ENCODE measurements at regions not wholly inside any gene's neighbourhood (a gene's known extent, or its start where the extent isn't known, plus 50 kb on each side); places are given as distances from the start of the nearest gene placed in this dataset.

DNA sequence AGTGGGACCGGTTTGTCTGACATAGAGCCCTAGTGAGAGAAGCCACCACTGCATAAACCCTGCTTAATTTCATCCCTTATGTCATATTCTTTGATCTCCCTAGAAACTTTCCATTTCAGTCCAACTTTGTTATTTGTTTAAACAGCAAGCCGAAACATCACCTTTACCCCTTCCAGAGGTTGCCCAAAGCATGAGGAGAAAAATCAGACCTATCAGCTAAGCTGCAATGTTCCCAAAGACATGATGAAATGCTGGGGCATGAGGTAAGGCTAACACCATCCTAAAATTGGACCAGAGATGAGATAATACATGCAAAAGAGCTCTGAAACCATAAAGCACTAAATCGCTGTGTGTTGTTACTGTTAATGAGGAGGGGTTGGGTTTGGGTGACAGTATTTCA lies 447.9 kb upstream of the ACVR2A start:
- ChIA-PET CTCF (no interaction called here), POLR2A (ENCODE audit: low non-redundant PET) (no interaction called here)
- BruUV-seq (replicated peaks), result no TSS peak
- H3K4me3 ChIP-seq (ENCODE audit: low read depth, low read length, poor library complexity, severe bottlenecking), result no peak overlapping the region
- no peak overlapping the region for H3K27ac ChIP-seq (ENCODE audit: low read depth, low read length, poor library complexity, severe bottlenecking)
- intact Hi-C loops (cut with micrococcal nuclease; ENCODE audit: unreplicated experiment), result no loop called here
- no peak for TF ChIP-seq EZH2 (IDR thresholded peaks at IDR 0.05; ENCODE audit: borderline replicate concordance, low read depth, low read length, poor library complexity, severe bottlenecking)
- TF ChIP-seq, protein P1, sequence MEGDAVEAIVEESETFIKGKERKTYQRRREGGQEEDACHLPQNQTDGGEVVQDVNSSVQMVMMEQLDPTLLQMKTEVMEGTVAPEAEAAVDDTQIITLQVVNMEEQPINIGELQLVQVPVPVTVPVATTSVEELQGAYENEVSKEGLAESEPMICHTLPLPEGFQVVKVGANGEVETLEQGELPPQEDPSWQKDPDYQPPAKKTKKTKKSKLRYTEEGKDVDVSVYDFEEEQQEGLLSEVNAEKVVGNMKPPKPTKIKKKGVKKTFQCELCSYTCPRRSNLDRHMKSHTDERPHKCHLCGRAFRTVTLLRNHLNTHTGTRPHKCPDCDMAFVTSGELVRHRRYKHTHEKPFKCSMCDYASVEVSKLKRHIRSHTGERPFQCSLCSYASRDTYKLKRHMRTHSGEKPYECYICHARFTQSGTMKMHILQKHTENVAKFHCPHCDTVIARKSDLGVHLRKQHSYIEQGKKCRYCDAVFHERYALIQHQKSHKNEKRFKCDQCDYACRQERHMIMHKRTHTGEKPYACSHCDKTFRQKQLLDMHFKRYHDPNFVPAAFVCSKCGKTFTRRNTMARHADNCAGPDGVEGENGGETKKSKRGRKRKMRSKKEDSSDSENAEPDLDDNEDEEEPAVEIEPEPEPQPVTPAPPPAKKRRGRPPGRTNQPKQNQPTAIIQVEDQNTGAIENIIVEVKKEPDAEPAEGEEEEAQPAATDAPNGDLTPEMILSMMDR (conservative IDR thresholded peaks at IDR 0.05; ENCODE audit: low read depth, low read length), result no peak
- no peaks in the 10 kb centered on the region for H3K36me3 ChIP-seq (ENCODE audit: insufficient read depth, low read length, poor library complexity, severe bottlenecking)
- no peaks in the 10 kb centered on the region for H3K27me3 ChIP-seq (replicated peaks; ENCODE audit: insufficient read depth, low read depth, low read length, poor library complexity)
- no peaks in the 10 kb centered on the region for H3K4me1 ChIP-seq (ENCODE audit: insufficient read depth, low read length, poor library complexity, severe bottlenecking)
- no peak for DNase-seq (ENCODE audit: low spot score)
- no peaks in the 10 kb centered on the region for H3K9me3 ChIP-seq (ENCODE audit: low read depth, low read length, poor library complexity, severe bottlenecking)

DNA sequence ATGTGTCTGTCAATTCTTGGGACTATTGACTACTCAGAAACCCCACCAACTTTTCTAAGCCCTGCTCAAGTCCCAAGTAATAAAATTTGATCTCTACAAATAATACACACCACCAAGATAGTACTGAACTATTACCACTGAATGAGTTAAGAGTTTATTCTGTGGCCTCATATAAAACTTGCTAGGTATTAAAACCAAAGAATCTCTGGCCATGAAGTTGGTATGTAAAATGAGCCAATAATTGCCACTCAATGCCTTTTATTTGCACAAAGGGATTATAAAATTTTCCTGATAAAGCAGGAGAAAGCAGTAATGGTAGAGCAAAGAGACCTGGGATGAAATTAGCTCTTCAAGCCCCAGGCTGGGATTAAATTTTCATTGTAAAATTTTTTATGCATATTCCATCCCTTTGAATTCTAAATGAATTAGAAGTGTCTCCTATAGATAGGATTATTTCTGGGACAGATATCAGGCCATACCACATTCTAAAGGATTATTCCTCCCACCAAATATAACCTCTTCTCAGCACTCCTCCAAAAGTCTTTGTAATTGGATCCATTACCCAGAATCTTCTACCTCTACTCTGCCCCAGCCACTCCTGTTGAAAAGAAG lies 450.5 kb upstream of the ACVR2A start:
- no peak for DNase-seq (ENCODE audit: low spot score)
- Histone ChIP-seq H3K27me3 (replicated peaks; ENCODE audit: insufficient read depth, low read depth, low read length, poor library complexity) (no peaks in the 10 kb centered on the region), H3K9me3 (ENCODE audit: low read depth, low read length, poor library complexity, severe bottlenecking) (no peaks in the 10 kb centered on the region), H3K36me3 (ENCODE audit: insufficient read depth, low read length, poor library complexity, severe bottlenecking) (no peaks in the 10 kb centered on the region), H3K4me1 (ENCODE audit: insufficient read depth, low read length, poor library complexity, severe bottlenecking) (no peaks in the 10 kb centered on the region), H3K4me3 (ENCODE audit: low read depth, low read length, poor library complexity, severe bottlenecking) (no peak overlapping the region), H3K27ac (ENCODE audit: low read depth, low read length, poor library complexity, severe bottlenecking) (no peak overlapping the region)
- intact Hi-C loops (cut with micrococcal nuclease; ENCODE audit: unreplicated experiment), result no loop called here
- POLR2A ChIA-PET (ENCODE audit: low non-redundant PET), result no interaction called here
- TF ChIP-seq, protein P1 (conservative IDR thresholded peaks at IDR 0.05; ENCODE audit: low read depth, low read length), result no peak
- TF ChIP-seq EZH2 (IDR thresholded peaks at IDR 0.05; ENCODE audit: borderline replicate concordance, low read depth, low read length, poor library complexity, severe bottlenecking), result no peak
- no TSS peak for BruUV-seq (replicated peaks)
- CTCF ChIA-PET, result no interaction called here

DNA sequence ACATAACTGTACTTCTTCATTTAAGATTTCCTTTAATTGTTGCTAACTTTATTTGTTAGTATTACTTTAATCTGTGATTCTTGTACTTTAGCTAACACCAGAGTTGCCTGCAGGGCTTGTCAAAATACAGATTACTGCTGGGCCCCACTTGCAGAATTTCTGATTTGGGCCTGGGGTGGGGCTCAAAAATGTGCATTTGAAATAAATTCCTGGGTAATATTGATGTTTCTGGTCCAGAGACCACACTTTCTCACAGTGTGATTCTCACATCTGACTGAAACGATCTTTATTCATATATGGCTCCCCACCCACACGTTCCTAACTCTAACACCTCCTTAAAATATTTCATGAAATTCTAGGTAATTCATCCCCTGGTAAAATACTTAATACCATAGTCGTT lies 452.6 kb upstream of the ACVR2A start:
- ChIA-PET CTCF (no interaction called here), POLR2A (ENCODE audit: low non-redundant PET) (no interaction called here)
- no peak overlapping the region for H3K4me3 ChIP-seq (ENCODE audit: low read depth, low read length, poor library complexity, severe bottlenecking)
- no peak for DNase-seq (ENCODE audit: low spot score)
- no peak overlapping the region for H3K27ac ChIP-seq (ENCODE audit: low read depth, low read length, poor library complexity, severe bottlenecking)
- TF ChIP-seq, protein P1 (conservative IDR thresholded peaks at IDR 0.05; ENCODE audit: low read depth, low read length), result no peak
- no peak for TF ChIP-seq EZH2 (IDR thresholded peaks at IDR 0.05; ENCODE audit: borderline replicate concordance, low read depth, low read length, poor library complexity, severe bottlenecking)
- no TSS peak for BruUV-seq (replicated peaks)
- no peaks in the 10 kb centered on the region for H3K9me3 ChIP-seq (ENCODE audit: low read depth, low read length, poor library complexity, severe bottlenecking)
- intact Hi-C loops (cut with micrococcal nuclease; ENCODE audit: unreplicated experiment), result no loop called here
- H3K27me3 ChIP-seq (replicated peaks; ENCODE audit: insufficient read depth, low read depth, low read length, poor library complexity), result no peaks in the 10 kb centered on the region
- H3K4me1 ChIP-seq (ENCODE audit: insufficient read depth, low read length, poor library complexity, severe bottlenecking), result no peaks in the 10 kb centered on the region
- H3K36me3 ChIP-seq (ENCODE audit: insufficient read depth, low read length, poor library complexity, severe bottlenecking), result no peaks in the 10 kb centered on the region
